CD4-positive, alpha-beta T cell (primary cell): ENCODE measurements at regions not wholly inside any gene's neighbourhood (a gene's known extent, or its start where the extent isn't known, plus 50 kb on each side); places are given as distances from the start of the nearest gene placed in this dataset.

Experiments used
- ATAC-seq: fragments of 200-7000 bp; cut with Tn5 transposase; one replicate; pipeline ENCODE4 v1.10.0; 2022; ENCODE audit warnings: mild to moderate bottlenecking; ENCODE audit not compliant: poor library complexity
- CTCF ChIA-PET: fragments of 350-600 bp; sonication (Branson Sonifier 250); formaldehyde crosslinking; loops from one replicate; lab custom pipeline; 2021; ENCODE audit warnings: antibody characterized with exemption, inconsistent platforms; lab: Charles Lee
- POLR2A ChIA-PET: fragments of 350-600 bp; sonication (Branson Sonifier 250); formaldehyde crosslinking; loops from one replicate; lab custom pipeline; 2021; ENCODE audit warnings: antibody characterized with exemption, inconsistent platforms; lab: Charles Lee
- DNase-seq, 14 experiments: peaks; one replicate each; pipeline ENCODE4 v3.0.0-alpha.2; 2013 to 2020; ENCODE audit warnings: mixed read lengths in 2 of 14
- H3K27ac ChIP-seq, 2 donors: one replicate each; pipeline versions ENCODE4 v1.5.1 to v1.7.0; 2013; ENCODE audit warnings: low read length in 2 of 2, low read depth in 1 of 2, mild to moderate bottlenecking in 1 of 2
- H3K27me3 ChIP-seq, 2 experiments: 1 replicate in 1 of 2; 2 replicates in 1 of 2; pipeline versions ENCODE4 v1.6.1 to v1.7.0; 2013; ENCODE audit warnings: low read length in 2 of 2, control low read depth in 1 of 2, mild to moderate bottlenecking in 1 of 2, moderate library complexity in 1 of 2; ENCODE audit not compliant: insufficient read depth in 2 of 2, control insufficient read depth in 1 of 2
- H3K36me3 ChIP-seq: one replicate; pipeline ENCODE4 v1.6.1; 2013; ENCODE audit warnings: low read length, control low read depth; ENCODE audit not compliant: insufficient read depth
- H3K4me1 ChIP-seq: one replicate; pipeline ENCODE4 v1.6.1; 2013; ENCODE audit warnings: low read length, control low read depth; ENCODE audit not compliant: insufficient read depth
- H3K4me3 ChIP-seq: one replicate; pipeline ENCODE4 v1.5.1; 2013; ENCODE audit warnings: mild to moderate bottlenecking, low read length, moderate library complexity
- H3K9me3 ChIP-seq, 2 experiments: 1 replicate in 1 of 2; 2 replicates in 1 of 2; pipeline versions ENCODE4 v1.6.1 to v1.7.0; 2013; ENCODE audit warnings: low read length in 2 of 2, mild to moderate bottlenecking in 2 of 2, control low read depth in 1 of 2, moderate library complexity in 1 of 2; ENCODE audit not compliant: control insufficient read depth in 1 of 2, insufficient read depth in 1 of 2
- H3K27ac Mint-ChIP-seq: one replicate; pipeline ENCODE4 v1.8.0; 2020; ENCODE audit warnings: mixed read lengths
- H3K27me3 Mint-ChIP-seq: one replicate; pipeline ENCODE4 v1.8.0; 2021; ENCODE audit warnings: mixed read lengths
- H3K36me3 Mint-ChIP-seq: one replicate; pipeline ENCODE4 v1.8.0; 2021; ENCODE audit warnings: low read depth, mixed read lengths
- H3K4me1 Mint-ChIP-seq: one replicate; pipeline ENCODE4 v1.8.0; 2021; ENCODE audit warnings: low read depth, mixed read lengths
- H3K4me3 Mint-ChIP-seq: one replicate; pipeline ENCODE4 v1.8.0; 2020; ENCODE audit warnings: mild to moderate bottlenecking, mixed read lengths
- H3K9me3 Mint-ChIP-seq: one replicate; pipeline ENCODE4 v1.8.0; 2020; ENCODE audit warnings: mixed read lengths
- intact Hi-C, 2 experiments: fragments of 100-400 bp; cut with DNase I in 1 of 2; cut with micrococcal nuclease in 1 of 2; formaldehyde crosslinking; loops; one replicate each; pipeline versions ENCODE4 v1.15.1 to v1.9.0; 2023 to 2025; cut with DNase I, micrococcal nuclease
- TF ChIP-seq, protein P1 (sequence below): fragments of 200-600 bp; IDR thresholded peaks from one replicate; pipeline ENCODE4 v1.8.0; 2022; ENCODE audit warnings: antibody characterized with exemption, mild to moderate bottlenecking

DNA sequence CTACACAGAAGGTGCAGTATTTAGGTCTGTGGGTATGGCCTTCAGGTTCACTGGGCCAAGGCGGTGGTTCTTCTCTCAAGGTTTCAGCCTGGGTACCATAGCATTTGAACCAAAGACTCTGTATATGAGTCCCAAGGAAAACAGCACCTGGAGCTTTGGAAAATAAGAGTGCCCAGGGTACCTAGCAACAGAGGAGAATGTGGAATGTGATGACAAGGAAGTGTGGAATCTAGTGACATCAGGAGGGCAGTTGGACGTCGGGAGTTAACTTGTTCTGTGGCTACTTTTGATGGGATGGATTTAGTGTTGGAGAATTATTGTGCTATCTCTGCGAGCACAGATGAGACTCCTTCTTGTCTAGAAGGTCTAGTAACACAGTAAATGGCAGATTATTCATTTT is 201.2 kb downstream of the NOL4 start:
- no peak overlapping the region for H3K27ac Mint-ChIP-seq
- Histone ChIP-seq H3K27ac (no peak overlapping the region), H3K4me3 (no peak overlapping the region), H3K4me1 (no peaks in the 10 kb centered on the region), H3K9me3 (no peaks in the 10 kb centered on the region), H3K36me3 (no peaks in the 10 kb centered on the region), H3K27me3 (no peaks in the 10 kb centered on the region)
- ChIA-PET CTCF (no interaction called here), POLR2A (no interaction called here)
- H3K36me3 Mint-ChIP-seq: no peaks in the 10 kb centered on the region
- H3K27me3 Mint-ChIP-seq: no peaks in the 10 kb centered on the region
- TF ChIP-seq, protein P1, sequence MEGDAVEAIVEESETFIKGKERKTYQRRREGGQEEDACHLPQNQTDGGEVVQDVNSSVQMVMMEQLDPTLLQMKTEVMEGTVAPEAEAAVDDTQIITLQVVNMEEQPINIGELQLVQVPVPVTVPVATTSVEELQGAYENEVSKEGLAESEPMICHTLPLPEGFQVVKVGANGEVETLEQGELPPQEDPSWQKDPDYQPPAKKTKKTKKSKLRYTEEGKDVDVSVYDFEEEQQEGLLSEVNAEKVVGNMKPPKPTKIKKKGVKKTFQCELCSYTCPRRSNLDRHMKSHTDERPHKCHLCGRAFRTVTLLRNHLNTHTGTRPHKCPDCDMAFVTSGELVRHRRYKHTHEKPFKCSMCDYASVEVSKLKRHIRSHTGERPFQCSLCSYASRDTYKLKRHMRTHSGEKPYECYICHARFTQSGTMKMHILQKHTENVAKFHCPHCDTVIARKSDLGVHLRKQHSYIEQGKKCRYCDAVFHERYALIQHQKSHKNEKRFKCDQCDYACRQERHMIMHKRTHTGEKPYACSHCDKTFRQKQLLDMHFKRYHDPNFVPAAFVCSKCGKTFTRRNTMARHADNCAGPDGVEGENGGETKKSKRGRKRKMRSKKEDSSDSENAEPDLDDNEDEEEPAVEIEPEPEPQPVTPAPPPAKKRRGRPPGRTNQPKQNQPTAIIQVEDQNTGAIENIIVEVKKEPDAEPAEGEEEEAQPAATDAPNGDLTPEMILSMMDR: no peak
- DNase-seq: no peak
- ATAC-seq: no peak
- H3K4me3 Mint-ChIP-seq: no peak overlapping the region
- peaks cover 8% of the 10 kb centered on the region for H3K9me3 Mint-ChIP-seq
- H3K4me1 Mint-ChIP-seq: no peaks in the 10 kb centered on the region
- intact Hi-C loops: no loop called here

DNA sequence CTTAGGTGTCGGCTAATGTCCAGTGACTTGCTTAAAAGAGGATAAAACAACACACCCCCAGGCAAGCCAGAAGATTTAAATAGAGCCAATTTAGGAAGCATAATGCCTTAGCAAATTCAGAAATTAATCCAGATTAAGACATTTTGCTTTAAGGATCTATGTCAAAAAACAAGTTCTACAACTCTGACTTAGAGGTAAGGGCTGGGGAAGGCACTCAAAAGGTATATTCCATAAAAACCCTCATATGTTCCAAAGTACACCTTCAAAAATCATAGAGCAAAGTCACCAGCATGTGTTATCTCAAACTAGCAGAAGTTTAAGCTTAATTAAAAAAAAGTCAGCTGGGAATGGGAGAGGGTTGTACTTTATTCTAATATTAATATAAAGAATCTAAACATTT is 206.4 kb downstream of the NOL4 start:
- Mint-ChIP-seq H3K4me1 (no peaks in the 10 kb centered on the region), H3K9me3 (peaks cover 7% of the 10 kb centered on the region), H3K27me3 (no peaks in the 10 kb centered on the region), H3K4me3 (no peak overlapping the region), H3K27ac (no peak overlapping the region), H3K36me3 (no peaks in the 10 kb centered on the region)
- Histone ChIP-seq H3K4me1 (no peaks in the 10 kb centered on the region), H3K27ac (no peak overlapping the region), H3K9me3 (no peaks in the 10 kb centered on the region), H3K36me3 (no peaks in the 10 kb centered on the region), H3K27me3 (no peaks in the 10 kb centered on the region), H3K4me3 (no peak overlapping the region)
- TF ChIP-seq, protein P1: no peak
- intact Hi-C loops: no loop called here
- ChIA-PET POLR2A (no interaction called here), CTCF (no interaction called here)
- DNase-seq (no peak), ATAC-seq (no peak)

DNA sequence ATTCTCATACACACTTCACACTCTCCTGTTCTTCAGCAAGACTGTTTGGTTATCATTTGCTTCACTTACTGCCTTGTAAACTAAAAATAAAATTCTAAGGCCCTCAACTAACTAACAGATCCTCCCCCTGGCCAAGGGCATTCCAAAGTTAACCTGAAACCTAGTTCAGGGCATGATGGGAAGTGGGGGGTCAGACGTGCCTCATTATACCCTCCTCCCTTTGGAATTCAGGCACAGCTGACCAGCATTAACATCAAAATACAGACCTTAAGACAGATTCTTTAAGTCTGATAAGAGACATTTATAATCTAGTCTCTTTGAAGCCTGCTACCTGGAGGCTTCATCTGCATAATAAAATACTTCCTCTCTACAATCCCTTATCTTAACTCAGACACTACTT is 221.0 kb downstream of the NOL4 start:
- no peaks in the 10 kb centered on the region for H3K27me3 ChIP-seq
- no peaks in the 10 kb centered on the region for H3K36me3 ChIP-seq
- no peaks in the 10 kb centered on the region for H3K4me1 ChIP-seq
- H3K4me3 Mint-ChIP-seq: no peak overlapping the region
- intact Hi-C loops: no loop called here
- no peak for ATAC-seq
- TF ChIP-seq, protein P1: no peak
- no peak overlapping the region for H3K4me3 ChIP-seq
- no peak overlapping the region for H3K27ac ChIP-seq
- H3K9me3 ChIP-seq: peaks cover 0 to 6% of the 10 kb centered on the region in 2 experiments
- no peaks in the 10 kb centered on the region for H3K36me3 Mint-ChIP-seq
- ChIA-PET CTCF (no interaction called here), POLR2A (no interaction called here)
- no peaks in the 10 kb centered on the region for H3K27me3 Mint-ChIP-seq
- no peak for DNase-seq
- no peak overlapping the region for H3K27ac Mint-ChIP-seq
- no peaks in the 10 kb centered on the region for H3K4me1 Mint-ChIP-seq
- H3K9me3 Mint-ChIP-seq: peaks cover 2% of the 10 kb centered on the region
